Glutamatergic neuron (in vitro differentiated cells): ENCODE measurements at regions not wholly inside any gene's neighbourhood (a gene's known extent, or its start where the extent isn't known, plus 50 kb on each side); places are given as distances from the start of the nearest gene placed in this dataset.
"Not testable (repeated sequence)": the region's sequence is repeated elsewhere in the genome, so short reads cannot be mapped to it uniquely, and the experiment has no call there.

Experiments used
- DNase-seq: peaks from one replicate; pipeline ENCODE4 v3.0.0; 2022
- H3K27ac Mint-ChIP-seq: one replicate; pipeline ENCODE4 v1.8.0; 2020; ENCODE audit warnings: mild to moderate bottlenecking, mixed read lengths, inconsistent platforms; ENCODE audit not compliant: unreplicated experiment
- H3K27me3 Mint-ChIP-seq: one replicate; pipeline ENCODE4 v1.8.0; 2020; ENCODE audit warnings: mild to moderate bottlenecking, moderate library complexity, mixed read lengths, inconsistent platforms; ENCODE audit not compliant: unreplicated experiment
- H3K36me3 Mint-ChIP-seq: one replicate; pipeline ENCODE4 v1.8.0; 2020; ENCODE audit warnings: mild to moderate bottlenecking, mixed read lengths, inconsistent platforms; ENCODE audit not compliant: unreplicated experiment
- H3K4me1 Mint-ChIP-seq: one replicate; pipeline ENCODE4 v1.8.0; 2020; ENCODE audit warnings: mild to moderate bottlenecking, low read depth, mixed read lengths, inconsistent platforms; ENCODE audit not compliant: unreplicated experiment
- H3K4me3 Mint-ChIP-seq: one replicate; pipeline ENCODE4 v1.8.0; 2020; ENCODE audit warnings: mild to moderate bottlenecking, mixed read lengths, inconsistent platforms; ENCODE audit not compliant: unreplicated experiment
- H3K9me3 Mint-ChIP-seq: one replicate; pipeline ENCODE4 v1.8.0; 2020; ENCODE audit warnings: mild to moderate bottlenecking, moderate library complexity, mixed read lengths, inconsistent platforms; ENCODE audit not compliant: unreplicated experiment
- TF ChIP-seq, protein P1 (sequence below): fragments of 200-600 bp; sonication (generic); IDR thresholded peaks from one replicate; pipeline ENCODE4 v1.5.0; 2021; ENCODE audit not compliant: partially characterized antibody, unreplicated experiment

DNA sequence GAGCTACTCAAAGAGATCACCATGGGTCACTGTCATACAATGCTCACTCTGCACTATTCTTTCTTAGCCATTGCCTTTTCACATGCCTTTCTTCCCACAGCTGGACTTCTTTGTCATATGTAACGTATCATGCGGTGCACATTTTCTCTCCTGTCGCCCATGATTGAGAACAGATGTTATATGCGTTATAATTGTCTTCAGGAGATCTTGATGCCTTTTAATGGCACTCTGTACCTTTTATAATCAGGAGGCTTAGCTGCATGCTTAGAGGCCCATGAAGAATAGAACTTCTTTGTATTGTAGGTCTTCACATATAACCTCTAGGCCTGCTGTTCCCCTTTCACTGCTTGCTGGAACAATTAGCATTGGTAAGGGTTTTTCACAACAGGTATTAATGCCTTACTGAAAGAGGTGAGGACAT lies 436.1 kb downstream of the CDH10 start:
- TF ChIP-seq, protein P1, sequence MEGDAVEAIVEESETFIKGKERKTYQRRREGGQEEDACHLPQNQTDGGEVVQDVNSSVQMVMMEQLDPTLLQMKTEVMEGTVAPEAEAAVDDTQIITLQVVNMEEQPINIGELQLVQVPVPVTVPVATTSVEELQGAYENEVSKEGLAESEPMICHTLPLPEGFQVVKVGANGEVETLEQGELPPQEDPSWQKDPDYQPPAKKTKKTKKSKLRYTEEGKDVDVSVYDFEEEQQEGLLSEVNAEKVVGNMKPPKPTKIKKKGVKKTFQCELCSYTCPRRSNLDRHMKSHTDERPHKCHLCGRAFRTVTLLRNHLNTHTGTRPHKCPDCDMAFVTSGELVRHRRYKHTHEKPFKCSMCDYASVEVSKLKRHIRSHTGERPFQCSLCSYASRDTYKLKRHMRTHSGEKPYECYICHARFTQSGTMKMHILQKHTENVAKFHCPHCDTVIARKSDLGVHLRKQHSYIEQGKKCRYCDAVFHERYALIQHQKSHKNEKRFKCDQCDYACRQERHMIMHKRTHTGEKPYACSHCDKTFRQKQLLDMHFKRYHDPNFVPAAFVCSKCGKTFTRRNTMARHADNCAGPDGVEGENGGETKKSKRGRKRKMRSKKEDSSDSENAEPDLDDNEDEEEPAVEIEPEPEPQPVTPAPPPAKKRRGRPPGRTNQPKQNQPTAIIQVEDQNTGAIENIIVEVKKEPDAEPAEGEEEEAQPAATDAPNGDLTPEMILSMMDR: no peak
- H3K27me3 Mint-ChIP-seq: no peaks in the 10 kb centered on the region
- H3K4me3 Mint-ChIP-seq: no peak overlapping the region
- no peak for DNase-seq
- H3K4me1 Mint-ChIP-seq: no peaks in the 10 kb centered on the region
- H3K9me3 Mint-ChIP-seq: no peaks in the 10 kb centered on the region
- no peak overlapping the region for H3K27ac Mint-ChIP-seq
- H3K36me3 Mint-ChIP-seq: no peaks in the 10 kb centered on the region

- Mint-ChIP-seq H3K27ac (no peak overlapping the region), H3K9me3 (no peaks in the 10 kb centered on the region), H3K27me3 (no peaks in the 10 kb centered on the region), H3K4me1 (no peaks in the 10 kb centered on the region), H3K4me3 (no peak overlapping the region), H3K36me3 (no peaks in the 10 kb centered on the region)
- TF ChIP-seq, protein P1: no peak
- DNase-seq: no peak
Measured at GRCh38 chr5:24215114-24215513, 429.7 kb downstream of the CDH10 start.

DNA sequence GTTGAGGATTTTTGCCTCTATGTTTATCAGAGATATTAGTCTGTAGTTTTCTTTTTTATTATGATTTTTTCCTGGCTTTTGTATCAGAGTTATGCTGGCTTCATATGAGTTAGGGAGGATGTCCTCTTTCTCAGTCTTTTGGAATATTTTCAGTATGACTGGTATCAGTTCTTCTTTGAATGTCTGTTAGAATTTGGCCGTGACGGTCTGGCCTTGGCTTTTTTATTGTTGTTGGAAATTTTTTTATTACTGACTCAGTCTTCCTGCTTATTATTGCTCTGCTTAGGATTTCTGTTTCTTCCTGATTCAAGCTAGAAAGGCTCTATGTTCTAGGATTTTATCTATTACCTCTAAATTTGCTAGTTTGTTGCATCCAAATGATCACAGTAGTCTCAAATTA lies 421.9 kb downstream of the CDH10 start:
- H3K36me3 Mint-ChIP-seq: no peaks in the 10 kb centered on the region
- DNase-seq: no peak
- no peak overlapping the region for H3K27ac Mint-ChIP-seq
- TF ChIP-seq, protein P1: no peak
- H3K4me1 Mint-ChIP-seq: no peaks in the 10 kb centered on the region
- H3K9me3 Mint-ChIP-seq: no peaks in the 10 kb centered on the region
- no peak overlapping the region for H3K4me3 Mint-ChIP-seq
- peaks cover 3% of the 10 kb centered on the region for H3K27me3 Mint-ChIP-seq

DNA sequence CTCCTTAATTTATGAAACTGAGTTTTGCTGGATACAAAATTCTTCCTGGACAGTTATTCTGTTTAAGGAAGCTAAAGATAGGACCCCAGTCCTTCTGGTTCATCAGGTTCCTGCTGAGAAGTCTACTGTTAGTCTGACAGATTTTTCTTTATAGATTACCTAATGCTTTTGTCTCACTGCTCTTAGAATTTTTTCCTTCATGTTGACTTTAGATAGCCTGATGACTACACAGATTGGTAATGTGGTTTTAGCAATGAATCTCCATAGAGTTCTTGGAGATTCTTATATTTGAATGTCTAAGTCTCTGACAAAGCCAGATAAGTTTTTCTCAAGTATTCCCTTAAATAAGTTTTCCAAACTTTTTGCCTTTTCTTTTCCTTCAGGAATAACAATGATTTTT lies 419.7 kb downstream of the CDH10 start:
- no peak overlapping the region for H3K27ac Mint-ChIP-seq
- DNase-seq: no peak

GRCh38 chr5:24226479-24226878 lies 418.3 kb downstream of the CDH10 start:
- no peak overlapping the region for H3K4me3 Mint-ChIP-seq
- H3K9me3 Mint-ChIP-seq: no peaks in the 10 kb centered on the region
- no peak overlapping the region for H3K27ac Mint-ChIP-seq
- TF ChIP-seq, protein P1: no peak
- no peaks in the 10 kb centered on the region for H3K4me1 Mint-ChIP-seq
- no peaks in the 10 kb centered on the region for H3K36me3 Mint-ChIP-seq
- no peak for DNase-seq
- peaks cover 3% of the 10 kb centered on the region for H3K27me3 Mint-ChIP-seq

More for the DNA sequence above, 419.7 kb downstream of the CDH10 start:
- H3K4me3 Mint-ChIP-seq: no peak overlapping the region
- peaks cover 3% of the 10 kb centered on the region for H3K27me3 Mint-ChIP-seq
- H3K36me3 Mint-ChIP-seq: no peaks in the 10 kb centered on the region
- H3K4me1 Mint-ChIP-seq: no peaks in the 10 kb centered on the region
- H3K9me3 Mint-ChIP-seq: no peaks in the 10 kb centered on the region
- TF ChIP-seq, protein P1: no peak

DNA sequence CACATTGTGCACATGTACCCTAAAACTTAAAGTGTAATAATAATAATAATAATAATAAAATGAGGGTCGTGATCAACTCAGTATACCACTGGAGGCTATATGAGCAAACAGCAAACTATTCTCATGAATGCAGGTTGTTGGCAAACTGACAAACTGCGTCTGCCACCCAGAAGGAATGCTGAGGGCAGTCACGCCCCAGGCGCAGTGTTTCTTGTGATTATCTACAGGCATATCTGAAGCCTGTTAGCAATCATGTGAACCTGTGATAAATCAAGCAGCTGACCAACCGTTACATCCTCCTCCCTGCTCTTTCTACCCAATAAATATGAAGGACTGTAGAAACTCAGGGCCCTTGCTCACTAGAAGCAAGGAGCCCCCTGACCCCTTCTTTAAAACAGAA lies 416.9 kb downstream of the CDH10 start:
- H3K36me3 Mint-ChIP-seq, DNase-seq, H3K4me3 Mint-ChIP-seq, H3K9me3 Mint-ChIP-seq, H3K27ac Mint-ChIP-seq, H3K27me3 Mint-ChIP-seq, H3K4me1 Mint-ChIP-seq: not testable (repeated sequence)
